Esophagus squamous epithelium (tissue), 4 donors: ENCODE measurements at regions not wholly inside any gene's neighbourhood (a gene's known extent, or its start where the extent isn't known, plus 50 kb on each side); places are given as distances from the start of the nearest gene placed in this dataset.

Experiments used
- CTCF ChIP-seq, 6 experiments: fragments of 450-650 bp in 4 of 6; fragments of 200-600 bp in 2 of 6; sonication (generic) in 2 of 6; IDR thresholded peaks; one replicate each; pipeline ENCODE4 v1.5.1; 2016 to 2019; ENCODE audit warnings: antibody characterized with exemption in 6 of 6, mild to moderate bottlenecking in 4 of 6, moderate library complexity in 4 of 6
- POLR2A ChIP-seq, 4 donors: fragments of 450-650 bp; IDR thresholded peaks; one replicate each; pipeline ENCODE4 v1.6.1; 2017; ENCODE audit warnings: antibody characterized with exemption in 4 of 4, mild to moderate bottlenecking in 4 of 4, moderate library complexity in 3 of 4

GRCh38 chr10:4635388-4635787, 190.6 kb upstream of the AKR1E2 start:
- TF ChIP-seq CTCF (IDR thresholded peaks at IDR 0.05) (no peak), POLR2A (IDR thresholded peaks at IDR 0.05) (no peak)
